ENCODE measurements at regions not wholly inside any gene's neighbourhood (a gene's known extent, or its start where the extent isn't known, plus 50 kb on each side); places are given as distances from the start of the nearest gene placed in this dataset.

GRCh38 chr4:104589264-104589868 is 94.7 kb upstream of the CXXC4 start:
- no peak for ATAC-seq
- intact Hi-C loops (cut with micrococcal nuclease; ENCODE audit: unreplicated experiment), result no loop called here
- no TSS peak for BruUV-seq (replicated peaks)

More at GRCh38 chr4:104589264-104589868, 94.7 kb upstream of the CXXC4 start:
- RAD21 ChIA-PET (ENCODE audit: unreplicated experiment), result no interaction called here
- FAIRE-seq (no peak), DNase-seq (ENCODE audit: low read depth, low spot score) (no peak)
- no peaks in the 10 kb centered on the region for H3K36me3 ChIP-seq (ENCODE audit: control insufficient read depth in 2 of 2, insufficient read depth in 2 of 2, low read length in 1 of 2)
- no peaks in the 10 kb centered on the region for H3K4me1 ChIP-seq (ENCODE audit: control insufficient read depth, insufficient read depth, low read length)
- H3K9me3 ChIP-seq (replicated peaks; ENCODE audit: control insufficient read depth, insufficient read depth, low read length), result no peaks in the 10 kb centered on the region
- H3K4me3 ChIP-seq, result no peak overlapping the region
- H2AFZ ChIP-seq (ENCODE audit: control insufficient read depth, low read depth, low read length), result no peak overlapping the region; the same call in 1 of the 2 replicates
- CTCF ChIA-PET, result no interaction called here
- TF ChIP-seq LARP7 (IDR thresholded peaks at IDR 0.05) (no peak), SUPT20H (IDR thresholded peaks at IDR 0.05; ENCODE audit: borderline replicate concordance, control insufficient read depth, low read depth, low read length) (no peak), REST (IDR thresholded peaks at IDR 0.05; ENCODE audit: low read depth, low read length) (no peak), ZZZ3 (IDR thresholded peaks at IDR 0.05; ENCODE audit: control insufficient read depth, insufficient read length, low read depth) (no peak), BCL11A (IDR thresholded peaks at IDR 0.05; ENCODE audit: low read depth, low read length) (no peak), NBN (IDR thresholded peaks at IDR 0.05) (no peak), KDM1A (IDR thresholded peaks at IDR 0.05; ENCODE audit: borderline replicate concordance) (no peak), CEBPZ (IDR thresholded peaks at IDR 0.05; ENCODE audit: low read depth, low read length) (no peak), NFYB (IDR thresholded peaks at IDR 0.05; ENCODE audit: insufficient read depth, low read depth, low read length) (no peak), YY1 (IDR thresholded peaks at IDR 0.05; ENCODE audit: low read depth, low read length) (no peak), EGR1 (IDR thresholded peaks at IDR 0.05; ENCODE audit: borderline replicate concordance in 1 of 2, low read depth in 2 of 2, low read length in 2 of 2) (no peak), KLF5 (IDR thresholded peaks at IDR 0.05; ENCODE audit: partially characterized antibody) (no peak), CBFB (IDR thresholded peaks at IDR 0.05; ENCODE audit: low read depth) (no peak), SREBF1 (IDR thresholded peaks at IDR 0.05; ENCODE audit: low read length) (no peak), CHD2 (IDR thresholded peaks at IDR 0.05; ENCODE audit: borderline replicate concordance, low read depth, low read length) (no peak), HDAC2 (IDR thresholded peaks at IDR 0.05) (no peak), HCFC1 (IDR thresholded peaks at IDR 0.05; ENCODE audit: low read length) (no peak), POLR2AphosphoS5 (IDR thresholded peaks at IDR 0.05; ENCODE audit: low read length) (no peak)
- no peaks in the 10 kb centered on the region for H3K27me3 ChIP-seq (replicated peaks in 1 of 2; ENCODE audit: control insufficient read depth in 2 of 2, insufficient read depth in 2 of 2, low read length in 1 of 2)
- H3K9ac ChIP-seq (ENCODE audit: control insufficient read depth, insufficient read depth, low read length), result no peak overlapping the region
- H3K27ac ChIP-seq (ENCODE audit: control insufficient read depth, insufficient read depth), result no peak overlapping the region
- 44% methylated on average over 1 of the region's 1 CpG for WGBS (ENCODE audit: insufficient coverage, insufficient replicate concordance, low lambda C conversion rate, missing lambda C conversion rate)
- SMC1A ChIA-PET (ENCODE audit: uncharacterized antibody, unreplicated experiment), result no interaction called here
- H3K4me2 ChIP-seq (ENCODE audit: control insufficient read depth, insufficient read depth), result no peak overlapping the region
- no peaks in the 10 kb centered on the region for H3K79me2 ChIP-seq (ENCODE audit: control insufficient read depth, insufficient read depth, low read length)
- no peaks in the 10 kb centered on the region for H4K20me1 ChIP-seq (ENCODE audit: control insufficient read depth, insufficient read depth)
- in situ Hi-C loops (cut with MboI), result no loop called here
- POLR2A ChIA-PET, result no interaction called here

Data from GM12878 (cell line).